Fibroblast of skin of right quadriceps (primary cell): ENCODE measurements at regions not wholly inside any gene's neighbourhood (a gene's known extent, or its start where the extent isn't known, plus 50 kb on each side); places are given as distances from the start of the nearest gene placed in this dataset.
A peak's percentile ranks its signal among the peaks of the same experiment; 100 is the strongest.

ENCODE experiments used
- DNase-seq: peaks from one replicate; pipeline ENCODE4 v3.0.0-alpha.2; 2013

DNA sequence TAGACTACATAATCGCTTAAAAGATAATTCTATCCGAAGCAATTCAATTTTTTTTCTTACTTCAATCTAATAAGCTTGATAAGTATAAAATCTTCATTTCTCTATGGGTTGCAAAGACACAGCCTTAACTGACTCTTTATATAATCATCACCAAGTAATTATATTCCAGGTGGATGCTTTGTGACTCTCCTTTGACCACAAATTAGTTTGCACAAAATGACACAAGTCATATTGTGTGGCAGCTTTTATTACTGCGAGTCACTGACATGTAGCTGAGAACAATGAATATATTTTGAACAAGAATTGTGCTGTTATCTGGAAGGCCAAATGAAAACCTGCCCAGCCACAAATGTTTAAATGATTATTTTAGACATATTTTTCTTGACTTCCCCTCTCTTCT lies 1727.8 kb downstream of the ARAP2 start:
- no peak for DNase-seq

DNA sequence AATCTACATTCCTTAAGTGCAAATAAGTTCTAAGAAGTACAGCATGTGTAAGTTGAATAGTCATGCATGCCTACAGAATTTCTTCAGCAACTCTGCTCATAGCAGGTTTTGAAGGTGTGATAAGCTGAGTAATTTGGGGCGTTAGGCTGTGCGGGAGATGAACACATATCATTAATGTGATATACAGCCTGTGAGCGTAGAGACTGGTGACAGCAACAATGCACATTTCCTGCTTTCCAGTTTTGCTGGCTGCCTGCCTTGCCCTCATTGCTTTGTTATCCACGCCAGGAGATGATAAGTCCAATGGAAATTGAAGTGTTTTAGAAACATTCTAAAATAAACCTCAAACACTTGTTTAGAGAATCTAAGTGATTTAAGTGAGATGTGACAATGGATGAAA lies 1709.4 kb downstream of the ARAP2 start:
- peak; percentile 4 for DNase-seq

DNA sequence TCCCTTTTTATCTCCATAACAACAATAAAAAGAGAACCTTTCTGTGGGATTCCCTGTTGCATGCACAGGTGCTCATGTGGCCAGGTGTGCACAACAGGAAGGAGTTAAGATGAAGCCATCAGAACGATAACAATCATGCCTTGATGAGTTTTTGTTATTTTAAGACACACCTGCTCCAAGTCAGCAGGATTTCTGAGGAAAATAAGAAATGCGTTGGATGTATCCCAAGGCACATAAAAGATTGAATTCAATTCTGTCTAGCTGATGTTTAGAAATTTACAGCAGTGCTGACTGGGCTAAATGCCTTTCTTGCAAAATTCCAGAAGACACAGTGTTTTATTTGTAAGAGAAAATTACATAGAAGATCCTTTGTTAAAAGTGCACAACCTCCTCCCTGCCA lies 1678.2 kb downstream of the ARAP2 start:
- DNase-seq, result no peak

DNA sequence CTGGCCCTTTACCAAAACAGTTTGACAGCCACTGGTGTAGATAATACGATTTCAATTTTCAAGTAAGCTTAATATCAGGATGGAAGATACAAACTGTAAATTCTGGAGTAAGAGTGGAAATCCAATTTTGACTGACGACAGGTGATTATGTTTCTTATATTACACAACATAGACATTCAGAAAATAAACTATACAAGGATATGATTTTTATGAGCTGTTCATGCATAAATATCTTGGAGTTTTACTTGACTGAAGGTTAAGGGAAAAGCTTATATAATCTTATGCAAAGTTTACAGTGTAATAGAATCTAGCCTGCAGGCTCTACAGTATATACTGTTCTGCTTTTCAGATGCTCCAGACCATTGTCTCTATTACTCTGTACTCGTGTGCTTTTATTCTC lies 1672.3 kb downstream of the ARAP2 start:
- no peak for DNase-seq

DNA sequence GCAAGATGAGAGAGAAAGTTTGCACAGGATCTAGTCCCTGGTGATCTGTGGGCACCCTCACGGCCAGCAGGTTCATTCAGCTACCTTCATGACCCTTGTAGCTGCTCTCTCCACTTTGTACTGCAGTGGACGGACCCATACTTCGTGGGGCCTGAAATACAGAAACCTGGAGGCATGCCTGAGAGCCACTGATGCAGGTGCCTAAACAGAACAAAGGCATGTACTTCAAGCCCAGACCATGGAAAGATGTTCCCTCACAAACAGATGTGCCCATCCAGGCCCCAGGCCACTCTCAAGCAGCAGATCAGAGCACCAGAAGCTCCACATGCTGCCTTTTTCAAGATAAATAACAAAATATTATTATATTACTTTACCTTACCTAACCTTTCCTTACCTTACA lies 1629.0 kb downstream of the ARAP2 start:
- no peak for DNase-seq

DNA sequence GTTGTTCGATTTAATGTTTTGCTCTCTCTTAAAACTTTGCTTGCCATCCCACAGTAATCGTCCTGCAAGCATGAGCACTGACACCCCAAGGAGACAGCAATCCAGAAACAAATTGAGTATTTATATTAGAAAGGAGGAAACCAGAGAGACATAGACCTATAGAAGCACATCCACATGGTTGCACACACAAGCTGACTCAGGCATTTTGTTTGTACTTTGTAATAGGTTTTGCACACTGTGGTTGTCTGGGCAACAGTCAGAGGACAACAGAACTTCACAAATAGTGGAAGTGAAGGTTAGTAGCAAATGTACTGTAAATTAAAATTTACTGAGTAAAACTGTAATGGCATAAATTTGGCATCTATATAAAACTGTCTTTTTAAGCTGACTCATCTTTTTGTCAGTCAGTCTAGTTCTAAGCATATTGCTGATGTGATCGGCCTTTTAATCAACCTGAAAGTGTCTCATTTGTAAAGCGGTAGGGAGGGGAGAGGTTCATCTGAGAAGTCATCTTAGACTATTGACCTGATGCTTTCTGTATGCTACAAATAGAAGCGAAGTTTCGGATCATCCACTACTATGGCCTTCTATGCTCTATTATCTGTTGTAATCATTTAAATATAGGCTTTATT lies 1624.7 kb downstream of the ARAP2 start:
- DNase-seq, result peak; percentile 53

DNA sequence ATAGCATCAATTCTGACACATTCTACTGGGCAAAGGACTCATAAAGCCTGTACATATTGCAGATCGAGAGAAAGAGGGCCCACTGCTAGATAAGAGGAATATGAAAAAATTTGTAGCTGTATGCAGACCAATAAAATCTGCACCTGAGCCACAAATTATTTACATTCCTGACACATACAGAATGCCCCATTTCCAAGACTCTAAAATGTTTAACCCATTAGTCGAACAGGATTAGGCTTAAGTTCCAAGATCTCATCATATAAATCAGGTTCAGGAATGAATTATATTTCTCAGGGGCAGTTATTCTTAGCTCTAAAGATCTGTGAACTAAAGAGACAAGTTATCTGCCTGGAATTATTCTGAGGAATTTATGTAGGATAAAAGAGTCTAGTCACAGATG lies 1615.8 kb downstream of the ARAP2 start:
- no peak for DNase-seq

DNA sequence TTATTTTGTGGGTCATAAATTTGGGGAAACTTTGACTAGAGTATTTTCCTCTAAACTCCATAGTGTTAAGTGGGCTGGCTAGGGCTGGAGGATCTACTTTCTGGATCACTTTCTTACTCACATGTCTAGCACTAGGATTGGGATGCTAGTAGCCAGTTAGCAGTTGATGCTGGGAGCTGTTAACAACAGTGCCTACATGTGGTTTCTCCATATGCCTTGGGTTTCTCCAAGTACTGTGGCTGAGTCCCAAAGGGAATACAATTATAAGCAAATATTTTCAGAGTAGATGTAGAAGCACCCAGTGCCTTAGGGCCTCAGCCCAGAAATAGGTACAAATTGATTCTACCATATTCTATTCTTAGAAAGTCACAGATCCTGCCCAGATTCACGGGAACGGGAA lies 1614.9 kb downstream of the ARAP2 start:
- DNase-seq, result no peak

DNA sequence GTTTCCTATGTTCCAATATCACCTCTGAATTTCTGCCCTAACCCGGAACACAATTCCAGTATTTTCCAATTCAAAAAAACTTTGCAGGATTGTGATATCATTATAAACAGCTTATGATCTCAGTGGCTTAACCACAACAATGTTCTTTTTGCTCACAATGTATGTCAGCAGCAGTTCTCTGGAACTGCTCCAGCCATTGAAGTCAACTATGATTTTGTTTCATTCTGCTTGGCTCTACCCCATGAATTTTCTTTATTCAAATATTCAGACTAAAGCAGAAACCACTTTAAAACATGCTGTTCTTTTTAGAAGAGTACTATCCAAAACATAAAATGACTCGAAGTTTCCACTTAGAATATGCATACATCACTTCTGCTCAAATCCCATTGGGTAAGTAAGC lies 1611.1 kb downstream of the ARAP2 start:
- peak; percentile 3 for DNase-seq

DNA sequence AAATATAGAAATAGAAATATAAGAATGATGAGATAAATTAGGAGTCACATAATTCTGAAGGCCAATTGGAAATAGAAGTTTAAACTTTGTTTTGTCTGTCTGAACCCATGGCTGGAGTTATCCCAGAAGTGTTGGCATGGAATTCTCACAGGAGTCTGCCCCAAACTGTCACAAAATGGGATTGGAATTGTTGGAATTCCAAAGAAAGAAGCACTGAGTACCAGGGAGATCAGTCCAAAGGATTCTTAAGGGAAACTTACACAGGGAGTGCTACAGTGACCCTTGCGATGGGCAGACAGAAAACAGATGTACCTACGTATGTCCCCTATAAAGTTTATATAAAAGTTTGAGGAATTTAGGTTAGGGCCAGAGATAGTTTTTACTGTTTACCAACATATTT lies 1607.7 kb downstream of the ARAP2 start:
- DNase-seq, result no peak

DNA sequence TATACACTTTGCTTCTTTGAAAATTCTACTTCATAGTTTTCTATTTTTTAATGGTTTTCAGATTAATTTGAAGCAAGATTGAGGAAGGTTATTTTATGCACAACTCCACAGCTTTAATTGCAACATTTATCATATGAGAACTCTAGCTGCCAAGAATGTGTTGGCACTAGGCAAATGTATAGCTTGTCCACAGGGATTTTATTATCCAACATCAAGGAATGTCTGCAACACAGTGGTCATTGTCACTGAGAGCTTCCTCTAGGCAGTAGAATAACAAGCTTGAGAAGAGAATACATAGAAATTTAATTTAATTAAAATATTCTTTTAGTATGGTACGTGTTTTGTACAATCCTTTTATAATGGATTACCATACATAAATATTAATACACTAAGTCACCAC lies 1600.8 kb downstream of the ARAP2 start:
- peak; percentile 3 for DNase-seq

DNA sequence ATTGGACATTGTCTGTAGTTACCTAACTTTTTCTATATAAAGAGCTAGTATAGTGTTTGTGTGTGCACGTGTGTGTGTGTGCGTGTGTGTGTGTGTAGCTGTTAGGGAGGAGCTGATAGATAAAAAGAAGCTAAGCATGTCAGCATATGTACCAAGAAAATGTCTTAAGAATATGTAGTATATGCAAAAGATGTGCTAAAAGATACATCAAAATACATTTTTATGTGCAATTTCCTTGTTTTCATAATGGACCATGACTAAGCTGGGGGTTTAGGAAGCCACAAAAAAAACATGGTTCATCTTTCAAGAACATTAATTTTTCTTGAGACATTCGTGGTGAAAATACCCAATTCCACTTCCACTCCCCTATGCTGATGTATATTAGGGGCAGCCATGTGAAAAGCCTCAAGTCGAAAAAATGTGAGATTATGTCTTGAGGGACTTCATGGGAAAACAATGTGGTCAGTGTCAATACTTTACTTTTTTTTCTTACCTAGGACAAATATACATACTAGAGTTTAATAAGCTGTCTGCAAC lies 1599.7 kb downstream of the ARAP2 start:
- peak; percentile 47 for DNase-seq

DNA sequence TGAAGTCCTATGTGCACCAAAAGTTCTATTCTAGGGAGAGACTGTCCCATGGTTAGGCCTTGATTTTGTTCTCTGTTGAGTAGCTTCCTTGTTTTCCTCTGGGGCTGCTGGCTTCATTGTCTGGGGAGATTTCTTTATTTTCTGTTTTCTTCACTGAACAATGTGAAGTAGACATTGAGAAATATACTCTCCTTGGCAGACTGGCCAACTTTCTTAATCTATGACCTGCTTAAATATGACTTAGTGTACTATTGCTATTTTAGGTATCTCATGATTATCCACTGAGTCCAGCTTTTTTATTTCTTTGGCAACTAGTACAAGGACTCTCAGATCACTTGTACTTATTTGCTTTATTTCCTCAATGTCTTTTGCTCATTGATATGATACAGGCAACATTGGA lies 1594.6 kb downstream of the ARAP2 start:
- DNase-seq, result no peak

DNA sequence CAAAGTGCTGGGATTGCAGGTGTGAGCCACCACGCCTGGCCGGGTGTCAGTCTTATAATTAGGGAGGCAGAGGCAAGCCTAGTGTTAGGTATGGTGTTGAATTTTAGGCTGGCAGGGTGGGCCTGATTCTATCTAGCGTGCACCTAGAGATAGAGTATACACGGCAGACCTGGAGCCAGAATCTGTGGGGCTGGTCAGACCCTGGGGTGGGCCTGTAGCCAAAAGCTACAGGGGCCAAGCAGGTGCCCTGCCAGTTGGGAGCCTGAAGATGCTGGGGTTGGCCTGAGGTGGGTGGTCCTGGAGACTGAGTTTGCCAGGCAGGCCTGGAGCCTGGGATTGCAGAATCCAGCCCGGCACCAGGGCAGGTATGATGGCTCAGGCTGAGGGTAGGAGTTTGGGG lies 1580.3 kb downstream of the ARAP2 start:
- no peak for DNase-seq

DNA sequence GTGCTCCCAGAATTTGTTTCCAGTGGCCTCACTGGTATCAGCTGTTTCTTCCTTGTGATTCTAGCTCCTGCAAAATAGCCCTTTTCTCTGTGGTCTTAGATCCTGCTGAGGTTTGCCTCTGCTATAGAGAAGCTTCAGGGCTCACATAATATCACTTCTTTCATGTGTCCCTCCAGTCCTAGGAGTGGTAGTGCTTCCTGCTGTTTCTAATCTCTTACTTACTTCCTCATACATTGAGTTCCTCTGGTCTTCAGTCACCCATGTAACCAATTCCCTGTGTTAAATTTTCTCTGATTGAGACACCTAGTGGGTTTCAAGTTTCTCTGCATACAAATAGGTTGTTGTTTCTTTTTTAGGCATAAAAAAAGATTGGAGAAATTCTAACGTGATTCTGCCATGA lies 1567.9 kb downstream of the ARAP2 start:
- DNase-seq, result no peak

DNA sequence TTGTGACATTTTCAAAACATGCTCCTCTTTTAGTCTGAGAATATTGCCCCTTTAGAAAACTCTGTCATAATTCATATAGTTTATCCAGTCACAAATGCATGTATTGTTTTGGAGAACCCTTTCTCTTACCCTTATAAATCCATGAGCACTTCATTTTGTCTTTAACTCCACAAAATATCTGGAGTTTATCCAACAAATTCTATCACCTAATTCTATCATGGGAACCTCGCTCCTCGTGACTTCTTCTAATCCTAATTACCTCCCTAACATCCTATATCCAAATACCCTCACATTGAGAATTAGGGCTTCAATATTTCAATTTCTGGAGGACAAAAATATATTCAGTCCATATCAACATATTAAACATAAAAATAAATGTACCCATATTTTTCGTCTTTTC lies 1565.9 kb downstream of the ARAP2 start:
- no peak for DNase-seq

DNA sequence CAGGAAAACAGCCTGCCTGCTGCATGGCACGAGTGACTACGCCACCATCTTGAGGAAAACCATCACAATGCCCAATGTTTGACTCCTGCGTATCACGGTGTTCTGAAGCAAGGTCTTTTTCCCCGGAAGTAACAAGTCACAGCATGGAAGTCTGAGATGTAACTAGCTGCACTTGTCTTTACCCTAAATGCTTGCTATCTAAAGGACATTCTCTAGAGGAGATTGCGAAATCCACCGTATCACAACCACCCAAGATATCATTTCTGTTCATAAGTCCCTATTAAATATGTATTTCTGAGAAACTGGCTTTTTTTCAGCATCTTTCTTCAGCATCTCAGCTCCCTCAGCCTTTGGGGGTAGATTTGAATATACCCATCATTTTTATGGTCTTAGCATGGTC lies 1565.1 kb downstream of the ARAP2 start:
- no peak for DNase-seq

DNA sequence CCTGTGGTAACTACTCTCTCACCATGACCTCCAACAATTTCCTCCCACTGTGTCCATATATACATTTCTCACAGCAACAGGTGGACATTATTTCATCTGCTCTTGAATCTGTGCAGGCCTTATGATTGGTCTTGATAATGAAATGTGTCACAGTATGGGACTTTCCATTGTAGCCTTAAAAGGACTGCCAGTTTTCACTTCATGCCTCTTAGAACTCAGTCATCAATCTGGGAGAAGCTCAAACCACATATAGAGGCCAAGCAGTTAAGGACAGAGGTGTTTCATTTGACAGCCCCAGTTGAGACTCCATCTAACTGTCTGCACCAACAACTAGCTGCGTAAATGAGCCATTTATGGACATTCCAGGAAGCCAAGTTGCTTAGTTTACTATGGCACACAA lies 1534.8 kb downstream of the ARAP2 start:
- DNase-seq, result no peak

DNA sequence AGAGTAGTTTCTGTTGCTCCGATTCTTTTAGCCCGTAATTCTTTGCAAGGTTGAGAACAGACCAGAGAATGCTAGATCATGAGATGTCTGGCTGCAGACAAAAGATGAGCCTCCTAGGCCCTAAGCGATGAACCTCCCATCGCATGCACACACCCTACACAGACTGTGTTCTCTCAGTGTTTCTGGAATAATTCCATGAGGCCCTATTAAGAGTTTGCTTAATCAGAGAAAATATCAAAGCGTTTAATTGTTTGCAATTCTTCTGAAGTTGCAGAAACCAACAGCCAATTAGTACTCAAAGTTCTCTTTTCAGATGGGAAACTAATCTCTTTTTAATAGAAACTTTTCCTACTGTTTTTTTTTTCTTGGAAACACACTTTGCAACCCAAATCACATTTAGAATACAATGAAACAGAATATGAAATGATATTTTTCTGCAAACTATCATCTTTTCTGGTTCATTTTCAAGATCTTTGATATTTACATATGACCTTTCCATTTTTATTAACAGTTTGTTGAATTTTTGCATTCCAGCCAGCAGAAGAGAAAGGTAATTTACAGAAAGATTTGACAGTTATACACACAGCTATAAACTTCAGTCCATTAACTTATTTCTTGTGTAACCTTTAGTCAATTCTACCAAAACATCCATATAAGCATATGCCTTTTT lies 1525.6 kb downstream of the ARAP2 start:
- no peak for DNase-seq

DNA sequence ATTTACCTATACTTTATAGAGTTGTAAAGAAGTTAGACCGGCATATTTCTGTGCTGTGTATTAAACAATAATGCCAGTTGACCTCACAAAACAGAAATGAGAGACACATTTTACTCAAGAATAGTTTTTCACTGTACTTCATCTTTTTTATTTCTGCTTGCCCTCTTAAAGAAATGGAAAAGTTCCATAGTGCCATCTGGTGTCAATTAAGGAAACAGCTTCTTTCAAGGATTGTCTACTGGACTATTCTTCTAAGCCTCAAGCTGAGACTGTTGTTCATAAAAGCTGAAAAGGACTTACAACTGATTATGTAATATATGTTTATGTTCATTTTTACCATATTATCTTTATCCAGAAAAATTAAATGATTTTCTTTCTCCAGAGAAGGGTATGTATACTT lies 1523.7 kb downstream of the ARAP2 start:
- DNase-seq, result peak; percentile 67

DNA sequence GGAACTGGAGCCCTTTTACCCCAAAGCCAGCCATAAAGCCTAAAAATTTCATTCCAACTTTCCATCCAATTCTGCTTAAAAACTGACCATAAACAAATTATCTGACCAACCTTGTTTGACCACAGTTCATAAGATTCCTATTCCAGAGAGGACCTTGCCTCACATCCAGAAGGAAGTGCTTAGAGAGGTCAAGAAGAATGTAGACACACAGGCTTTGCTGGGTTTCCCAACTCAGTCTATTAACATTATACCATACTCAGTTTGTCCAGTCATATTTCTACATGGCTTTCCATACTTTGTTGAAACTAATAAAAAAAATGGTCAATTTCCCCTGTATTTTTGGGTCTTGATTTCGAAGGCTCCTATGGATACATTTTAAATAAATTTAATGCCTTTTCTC lies 1522.5 kb downstream of the ARAP2 start:
- no peak for DNase-seq

DNA sequence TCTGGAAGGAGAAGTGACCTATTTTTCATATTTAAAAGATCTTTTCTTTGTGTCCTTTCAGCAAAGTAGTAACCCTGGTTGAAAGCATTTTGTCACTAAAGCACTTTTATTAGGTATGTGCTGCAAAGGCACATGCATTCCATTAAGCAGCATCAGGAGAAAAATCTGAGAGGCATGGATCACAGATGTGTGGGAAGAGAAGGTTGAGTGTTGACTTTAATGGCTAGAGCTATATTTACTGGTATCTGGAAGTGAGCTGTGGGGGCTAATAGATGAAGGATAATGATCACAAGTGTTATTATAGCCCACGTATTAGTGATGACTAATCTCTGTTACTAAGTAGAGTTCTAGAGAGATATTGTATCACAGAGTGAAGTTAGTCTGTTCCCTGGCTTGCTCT lies 1520.7 kb downstream of the ARAP2 start:
- DNase-seq, result peak; percentile 47

DNA sequence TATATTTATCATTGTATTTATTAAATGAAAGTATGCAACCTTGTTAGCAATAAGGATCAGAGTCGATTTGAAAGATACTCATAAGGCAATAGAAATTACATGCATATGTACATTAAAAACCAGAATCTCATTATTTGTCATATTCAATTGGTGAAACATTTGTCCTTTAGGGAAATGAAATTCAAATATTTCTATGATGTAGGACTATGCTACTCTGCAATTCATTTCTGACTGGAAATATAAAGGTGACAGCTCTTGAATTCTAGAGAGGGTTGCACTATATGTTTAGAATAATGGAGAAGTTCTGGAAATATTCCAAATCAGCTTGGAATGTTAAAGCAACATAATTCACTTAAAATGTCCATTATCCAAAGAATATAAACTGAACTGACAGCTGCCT lies 1519.8 kb downstream of the ARAP2 start:
- no peak for DNase-seq

DNA sequence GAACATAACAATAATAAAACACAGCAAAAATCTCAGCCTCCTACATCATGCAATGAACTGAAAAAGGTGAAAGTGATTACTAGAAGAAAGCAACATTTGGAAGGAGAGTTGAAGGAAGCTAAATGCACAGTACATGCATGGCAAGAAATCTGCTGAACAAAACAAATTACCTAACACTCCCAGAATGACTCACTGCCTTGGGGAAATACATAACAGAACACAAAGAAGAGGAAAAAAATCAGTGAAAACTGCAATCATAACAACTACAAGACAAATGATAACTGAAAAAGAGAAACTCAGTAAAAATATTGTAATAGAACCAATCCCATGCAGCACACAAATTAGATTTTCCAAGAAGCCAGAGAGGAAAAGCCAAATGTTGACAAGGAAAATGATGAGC lies 1513.2 kb downstream of the ARAP2 start:
- DNase-seq, result no peak
